ENCODE measurements at regions not wholly inside any gene's neighbourhood (a gene's known extent, or its start where the extent isn't known, plus 50 kb on each side); places are given as distances from the start of the nearest gene placed in this dataset.

DNA sequence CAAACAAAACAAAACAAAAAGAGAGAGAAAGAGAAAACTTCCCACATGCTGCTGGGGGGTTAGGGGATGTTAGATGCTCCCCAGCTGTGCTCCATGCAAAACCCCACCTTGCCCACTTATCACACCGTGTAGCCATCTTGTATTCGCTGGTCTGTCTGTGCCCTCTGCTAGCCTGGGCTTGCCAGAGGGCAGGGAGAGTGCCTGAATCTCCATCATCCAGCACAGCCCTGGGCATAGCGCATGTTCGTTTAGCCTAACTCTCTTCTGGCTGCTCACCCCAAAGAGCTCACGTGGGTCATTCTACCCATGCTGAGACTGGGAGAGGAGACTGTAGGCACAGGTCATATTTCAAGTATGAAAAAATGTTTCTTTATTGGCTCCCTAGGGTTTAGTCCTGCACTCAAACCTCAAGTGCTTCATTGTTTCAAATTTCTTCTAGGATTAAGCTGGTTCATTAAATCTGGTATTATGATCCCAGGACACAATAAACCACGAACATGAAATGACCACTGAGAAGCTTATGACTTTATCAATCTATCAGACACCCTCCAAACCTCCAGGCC, 100.5 kb downstream of the KCNF1 start:
- TF ChIP-seq, protein P1, sequence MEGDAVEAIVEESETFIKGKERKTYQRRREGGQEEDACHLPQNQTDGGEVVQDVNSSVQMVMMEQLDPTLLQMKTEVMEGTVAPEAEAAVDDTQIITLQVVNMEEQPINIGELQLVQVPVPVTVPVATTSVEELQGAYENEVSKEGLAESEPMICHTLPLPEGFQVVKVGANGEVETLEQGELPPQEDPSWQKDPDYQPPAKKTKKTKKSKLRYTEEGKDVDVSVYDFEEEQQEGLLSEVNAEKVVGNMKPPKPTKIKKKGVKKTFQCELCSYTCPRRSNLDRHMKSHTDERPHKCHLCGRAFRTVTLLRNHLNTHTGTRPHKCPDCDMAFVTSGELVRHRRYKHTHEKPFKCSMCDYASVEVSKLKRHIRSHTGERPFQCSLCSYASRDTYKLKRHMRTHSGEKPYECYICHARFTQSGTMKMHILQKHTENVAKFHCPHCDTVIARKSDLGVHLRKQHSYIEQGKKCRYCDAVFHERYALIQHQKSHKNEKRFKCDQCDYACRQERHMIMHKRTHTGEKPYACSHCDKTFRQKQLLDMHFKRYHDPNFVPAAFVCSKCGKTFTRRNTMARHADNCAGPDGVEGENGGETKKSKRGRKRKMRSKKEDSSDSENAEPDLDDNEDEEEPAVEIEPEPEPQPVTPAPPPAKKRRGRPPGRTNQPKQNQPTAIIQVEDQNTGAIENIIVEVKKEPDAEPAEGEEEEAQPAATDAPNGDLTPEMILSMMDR (conservative IDR thresholded peaks at IDR 0.05) = no peak
- no peak for TF ChIP-seq EZH2 (IDR thresholded peaks at IDR 0.05; ENCODE audit: low read depth)
